ENCODE measurements at regions not wholly inside any gene's neighbourhood (a gene's known extent, or its start where the extent isn't known, plus 50 kb on each side); places are given as distances from the start of the nearest gene placed in this dataset.
A peak's percentile ranks its signal among the peaks of the same experiment; 100 is the strongest.
"Not testable (repeated sequence)": the region's sequence is repeated elsewhere in the genome, so short reads cannot be mapped to it uniquely, and the experiment has no call there.

DNA sequence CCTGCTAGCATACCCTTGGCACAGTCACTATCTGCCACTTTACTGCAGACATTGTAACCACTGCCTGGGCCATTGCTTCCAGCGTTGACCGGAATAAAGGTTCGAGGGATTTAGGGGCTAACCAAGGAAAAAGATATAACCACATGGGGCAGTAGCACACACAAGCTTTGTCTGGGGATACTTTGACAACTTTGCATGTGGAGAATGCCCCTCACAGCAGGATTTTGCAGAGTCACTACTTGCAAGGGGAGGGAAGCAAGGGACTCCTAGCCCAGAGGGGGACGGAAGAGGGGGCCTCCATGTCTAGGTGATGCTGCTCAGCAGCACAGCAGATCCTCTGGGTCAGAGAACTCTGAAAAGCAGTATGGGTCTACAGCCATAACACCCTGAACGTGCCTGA lies 138.7 kb downstream of the SPP2 start:
- DNase-seq (ENCODE audit: low spot score) = no peak
- in situ Hi-C loops (cut with HindIII; ENCODE audit: low sequenced_read_pairs) = no loop called here

GRCh38 chr2:234187646-234188174 lies 137.2 kb downstream of the SPP2 start:
- in situ Hi-C loops (cut with HindIII; ENCODE audit: low sequenced_read_pairs) = no loop called here
- DNase-seq (ENCODE audit: low spot score) = no peak

GRCh38 chr2:234181121-234181520 lies 130.6 kb downstream of the SPP2 start:
- no peak for DNase-seq (ENCODE audit: low spot score)
- in situ Hi-C loops (cut with HindIII; ENCODE audit: low sequenced_read_pairs) = no loop called here

GRCh38 chr2:234179031-234179363 lies 128.5 kb downstream of the SPP2 start:
- no peak for DNase-seq (ENCODE audit: low spot score)

GRCh38 chr2:234178330-234179030 lies 128.0 kb downstream of the SPP2 start:
- DNase-seq (ENCODE audit: low spot score) = peak; percentile 11
- in situ Hi-C loops (cut with HindIII; ENCODE audit: low sequenced_read_pairs) = no loop called here

More at GRCh38 chr2:234179031-234179363, 128.5 kb downstream of the SPP2 start:
- in situ Hi-C loops (cut with HindIII; ENCODE audit: low sequenced_read_pairs) = no loop called here

DNA sequence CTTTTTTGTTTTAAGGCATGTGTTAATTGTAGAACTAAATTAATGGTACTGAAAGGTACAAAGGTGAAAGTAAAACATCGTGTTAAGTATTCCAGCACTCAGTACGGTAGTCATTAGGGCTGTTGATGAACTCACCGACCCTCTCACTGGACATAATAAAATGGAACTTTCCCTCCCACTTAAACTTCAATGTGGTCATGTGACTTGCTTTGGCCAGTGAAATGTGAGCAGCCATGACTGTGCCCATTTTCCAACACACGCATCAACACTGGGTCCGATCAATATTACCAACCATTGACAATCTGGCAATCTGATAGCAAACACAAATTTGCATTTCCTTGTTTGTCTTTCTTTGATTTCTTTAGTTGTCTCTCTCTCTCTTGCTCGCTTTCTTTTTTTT lies 125.1 kb downstream of the SPP2 start:
- DNase-seq (ENCODE audit: low spot score) = no peak
- in situ Hi-C loops (cut with HindIII; ENCODE audit: low sequenced_read_pairs) = no loop called here

- in situ Hi-C loops (cut with HindIII; ENCODE audit: low sequenced_read_pairs) = no loop called here
- DNase-seq (ENCODE audit: low spot score) = no peak
Measured at GRCh38 chr2:234174742-234175141, 124.2 kb downstream of the SPP2 start.

- in situ Hi-C loops (cut with HindIII; ENCODE audit: low sequenced_read_pairs) = no loop called here
- DNase-seq (ENCODE audit: low spot score) = no peak
Measured at GRCh38 chr2:234172532-234172931, 122.0 kb downstream of the SPP2 start.

DNA sequence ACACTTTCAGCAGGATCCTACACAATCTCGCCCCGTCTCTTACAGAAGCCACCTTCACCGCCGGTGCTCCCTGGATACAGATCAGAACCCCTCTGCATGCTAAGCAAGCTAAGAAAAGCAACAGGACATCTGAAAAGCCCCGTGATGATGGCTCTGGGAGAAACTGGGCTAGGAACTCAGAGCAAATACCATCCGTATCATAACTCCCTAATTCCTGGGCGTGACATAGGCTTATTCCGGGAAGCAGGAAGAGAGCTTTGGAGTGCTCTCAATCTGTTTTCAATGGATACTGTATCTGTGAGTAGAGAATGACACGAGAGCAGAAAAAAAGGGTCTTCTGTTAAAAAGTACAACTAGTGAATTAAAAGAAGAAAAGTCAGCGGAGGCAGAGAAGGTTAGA lies 121.6 kb downstream of the SPP2 start:
- no peak for DNase-seq (ENCODE audit: low spot score)
- in situ Hi-C loops (cut with HindIII; ENCODE audit: low sequenced_read_pairs) = no loop called here

GRCh38 chr2:234171666-234172065 lies 121.2 kb downstream of the SPP2 start:
- DNase-seq (ENCODE audit: low spot score) = no peak
- in situ Hi-C loops (cut with HindIII; ENCODE audit: low sequenced_read_pairs) = no loop called here

DNA sequence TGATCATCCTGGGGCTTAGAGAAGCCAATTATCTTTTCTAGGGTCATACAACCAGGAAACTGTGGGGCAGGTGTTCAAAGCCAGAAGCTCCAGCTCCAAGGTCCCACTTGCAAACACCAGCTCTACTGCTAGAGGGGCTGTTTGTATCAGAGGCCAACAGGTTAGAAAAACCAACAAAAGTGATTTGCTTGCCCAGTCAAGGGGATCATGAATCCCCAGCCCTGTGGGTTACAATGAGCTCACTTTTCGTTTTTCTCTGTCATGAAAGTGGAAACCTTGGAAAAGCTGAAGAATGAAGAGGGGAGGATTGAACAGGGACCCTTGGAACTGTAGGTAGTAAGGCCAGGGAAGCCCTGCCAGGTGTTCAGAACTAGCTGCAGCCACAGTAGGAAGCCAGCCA lies 119.2 kb downstream of the SPP2 start:
- DNase-seq (ENCODE audit: low spot score) = no peak
- in situ Hi-C loops (cut with HindIII; ENCODE audit: low sequenced_read_pairs) = no loop called here

- in situ Hi-C loops (cut with HindIII; ENCODE audit: low sequenced_read_pairs); DNase-seq (ENCODE audit: low spot score): not testable (repeated sequence)
Measured at GRCh38 chr2:234168605-234169570, 118.4 kb downstream of the SPP2 start.

DNA sequence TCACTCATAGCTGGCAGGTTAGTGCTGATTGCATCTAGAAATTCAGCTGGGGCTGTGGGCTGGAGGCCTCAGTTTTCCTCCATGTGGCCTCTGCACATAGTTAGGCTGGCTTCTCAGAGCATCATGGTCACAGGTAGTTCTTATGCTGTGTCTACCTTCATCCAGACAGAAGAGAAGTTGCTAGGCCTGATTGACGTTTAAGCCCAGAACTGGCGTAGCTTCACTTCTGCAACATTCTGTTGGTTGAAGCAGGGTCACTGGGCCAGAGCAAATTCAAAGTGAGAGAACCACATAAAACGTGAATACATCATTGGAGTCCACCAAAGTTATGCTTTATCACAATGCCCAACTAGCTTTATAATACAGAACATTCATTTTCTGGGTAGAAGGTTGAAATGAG lies 116.0 kb downstream of the SPP2 start:
- in situ Hi-C loops (cut with HindIII; ENCODE audit: low sequenced_read_pairs) = no loop called here
- DNase-seq (ENCODE audit: low spot score) = no peak

DNA sequence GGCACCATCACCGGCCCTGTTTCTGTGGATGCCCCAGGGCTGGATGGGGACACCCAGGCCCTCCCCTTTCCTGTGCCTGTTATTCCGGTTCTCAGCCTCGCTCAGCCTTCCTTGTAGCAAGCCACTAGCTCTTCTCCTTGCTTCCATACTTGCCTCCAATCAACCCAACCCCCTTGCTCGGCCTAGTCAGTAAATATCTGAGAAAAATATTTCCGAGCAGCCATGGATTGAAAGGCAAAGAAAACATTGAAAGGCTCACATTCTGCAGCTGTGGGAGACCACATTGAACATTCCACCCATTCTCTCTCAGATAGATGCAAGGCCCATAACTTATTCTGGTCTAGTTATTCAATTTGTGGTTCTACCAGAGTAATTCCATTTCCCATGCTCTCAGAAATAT lies 114.9 kb downstream of the SPP2 start:
- in situ Hi-C loops (cut with HindIII; ENCODE audit: low sequenced_read_pairs) = no loop called here
- DNase-seq (ENCODE audit: low spot score) = no peak

GRCh38 chr2:234164493-234165413 lies 114.3 kb downstream of the SPP2 start:
- no peak for DNase-seq (ENCODE audit: low spot score)
- in situ Hi-C loops (cut with HindIII; ENCODE audit: low sequenced_read_pairs) = no loop called here

DNA sequence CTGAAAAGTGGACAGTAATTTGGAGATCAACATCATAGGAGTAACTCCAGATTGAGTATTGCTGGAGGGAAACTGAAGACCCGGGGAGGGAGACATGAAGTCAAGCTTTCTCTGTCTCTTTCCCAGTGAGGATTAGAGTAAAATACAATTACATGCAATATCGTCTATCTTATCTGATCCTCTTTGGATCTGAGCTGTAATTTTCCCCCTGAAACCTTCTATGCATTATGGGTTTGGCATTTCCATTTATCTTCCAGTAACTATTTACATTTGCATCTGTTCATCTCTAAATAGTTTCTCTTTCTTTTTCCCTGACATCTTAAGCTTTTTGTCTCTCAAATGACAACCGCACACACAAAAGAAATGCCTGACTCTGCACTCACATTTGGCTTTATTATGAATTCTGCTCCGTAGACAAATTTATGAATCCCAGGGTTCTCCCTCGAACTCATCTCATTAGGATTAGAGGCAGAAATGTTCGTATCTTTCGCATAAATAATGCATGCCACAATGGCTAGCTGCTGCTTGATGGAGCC lies 113.1 kb downstream of the SPP2 start:
- in situ Hi-C loops (cut with HindIII; ENCODE audit: low sequenced_read_pairs) = no loop called here
- no peak for DNase-seq (ENCODE audit: low spot score)

GRCh38 chr2:234162861-234163260 lies 112.4 kb downstream of the SPP2 start:
- DNase-seq (ENCODE audit: low spot score) = no peak
- in situ Hi-C loops (cut with HindIII; ENCODE audit: low sequenced_read_pairs) = no loop called here

GRCh38 chr2:234161932-234162331 lies 111.4 kb downstream of the SPP2 start:
- no peak for DNase-seq (ENCODE audit: low spot score)
- in situ Hi-C loops (cut with HindIII; ENCODE audit: low sequenced_read_pairs) = no loop called here

GRCh38 chr2:234158812-234159211 lies 108.3 kb downstream of the SPP2 start:
- in situ Hi-C loops (cut with HindIII; ENCODE audit: low sequenced_read_pairs) = loop anchor here (10.0 kb wide), 1 partner anchor 346 kb away; no protein-coding TSS in a partner anchor
- DNase-seq (ENCODE audit: low spot score) = no peak
